Lung (tissue), 11 donors: ENCODE measurements at regions not wholly inside any gene's neighbourhood (a gene's known extent, or its start where the extent isn't known, plus 50 kb on each side); places are given as distances from the start of the nearest gene placed in this dataset.

Source experiments
- ATAC-seq: fragments of 200-7000 bp; cut with Tn5 transposase; one replicate; pipeline ENCODE4 v1.9.1; 2020; ENCODE audit warnings: moderate number of reproducible peaks; ENCODE audit not compliant: insufficient read depth, low FRiP score
- DNase-seq, 3 donors: peaks; one replicate each; pipeline ENCODE4 v3.0.0-alpha.2; 2013 to 2017
- H3K27ac ChIP-seq, 2 donors: one replicate each; pipeline ENCODE4 v1.5.1; 2013; ENCODE audit warnings: mild to moderate bottlenecking in 2 of 2, moderate library complexity in 2 of 2, control low read depth in 1 of 2, inconsistent platforms in 1 of 2, low read depth in 1 of 2, low read length in 1 of 2
- H3K27me3 ChIP-seq, 3 donors: one replicate each; pipeline ENCODE4 v1.5.1; 2013; ENCODE audit warnings: low read length in 2 of 3; ENCODE audit not compliant: control insufficient read depth in 3 of 3, insufficient read depth in 3 of 3
- H3K36me3 ChIP-seq, 4 donors: one replicate each; pipeline ENCODE4 v1.5.1; 2013; ENCODE audit warnings: low read length in 4 of 4, mild to moderate bottlenecking in 1 of 4, moderate library complexity in 1 of 4; ENCODE audit not compliant: control insufficient read depth in 4 of 4, insufficient read depth in 4 of 4
- H3K4me1 ChIP-seq, 5 donors: one replicate each; pipeline ENCODE4 v1.5.1; 2013; ENCODE audit warnings: low read length in 5 of 5, mild to moderate bottlenecking in 2 of 5, moderate library complexity in 1 of 5; ENCODE audit not compliant: control insufficient read depth in 5 of 5, insufficient read depth in 5 of 5
- H3K4me3 ChIP-seq: one replicate; pipeline ENCODE4 v1.5.1; 2013; ENCODE audit warnings: mild to moderate bottlenecking, control low read depth, moderate library complexity
- H3K9ac ChIP-seq, 2 donors: one replicate each; pipeline ENCODE4 v1.5.1; 2013; ENCODE audit warnings: low read length in 2 of 2, control low read depth in 1 of 2; ENCODE audit not compliant: insufficient read depth in 1 of 2
- H3K9me3 ChIP-seq, 4 donors: one replicate each; pipeline ENCODE4 v1.5.1; 2013; ENCODE audit warnings: low read length in 3 of 4, mild to moderate bottlenecking in 1 of 4, moderate library complexity in 1 of 4; ENCODE audit not compliant: control insufficient read depth in 4 of 4, insufficient read depth in 3 of 4
- WGBS, 2 donors: extraction: QIAGEN DNeasy Blood & Tissue Kit; methylation state at CpG; one replicate each; pipeline ENCODE4 v1.1.7; 2013; 5-methylcytosine and 5-hydroxymethylcytosine counted together
- TF ChIP-seq, protein P1 (sequence below): IDR thresholded peaks from 2 replicates; pipeline ENCODE4 v1.5.1; 2012; ENCODE audit warnings: mild to moderate bottlenecking; ENCODE audit errors: control extremely low read depth, extremely low read depth
- donor health status: control.
- donor health status: control.
- donor health status: Bipolar disorder and iron deficiency.
- donor health status: healthy.
- donor health status: DM: yes; HTN: yes; CAD: no.

DNA sequence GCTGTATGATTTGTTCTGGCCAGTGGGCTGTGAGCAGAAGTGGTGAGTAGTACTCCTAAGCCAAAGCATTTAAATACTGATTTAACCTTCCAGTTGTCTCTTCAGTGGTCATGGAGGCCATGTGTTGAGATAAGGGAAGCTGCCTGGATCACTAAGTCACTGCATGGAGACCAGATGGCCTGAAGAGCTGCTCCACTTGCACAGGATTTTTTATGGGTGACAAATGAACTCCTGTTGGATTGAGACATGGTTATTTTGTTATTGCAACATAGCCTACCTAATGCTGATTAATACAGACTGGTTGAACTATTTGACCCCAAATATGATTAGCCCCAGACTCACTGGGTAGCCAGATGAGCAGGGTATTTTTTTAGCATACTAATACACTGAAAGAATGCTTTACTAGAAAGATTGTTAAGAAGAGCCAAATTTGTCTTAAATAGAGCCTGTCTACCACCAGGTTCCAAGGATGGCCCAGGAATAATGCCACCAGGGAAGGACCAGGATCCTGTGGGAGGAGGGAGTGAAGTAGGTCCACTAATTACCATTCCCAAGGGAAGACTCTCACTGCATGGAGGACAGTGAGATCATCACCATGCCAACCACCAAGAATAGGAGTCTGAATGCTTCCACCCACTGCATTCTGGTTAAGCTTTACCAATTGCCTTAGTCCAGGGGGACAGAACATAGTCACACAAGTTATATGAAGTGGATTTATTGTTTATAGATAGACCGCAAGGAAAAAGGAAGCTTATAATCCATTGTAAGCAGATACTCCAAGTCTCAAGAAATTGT is 187.4 kb upstream of the IRX6 start:
- Histone ChIP-seq H3K27ac (no peak overlapping the region), H3K27me3 (no peaks in the 10 kb centered on the region), H3K9me3 (peaks cover 0 to 2% (median 0%) of the 10 kb centered on the region in 4 donors), H3K9ac (no peak overlapping the region), H3K36me3 (no peaks in the 10 kb centered on the region), H3K4me1 (peaks cover 0 to 9% (median 0%) of the 10 kb centered on the region in 5 donors), H3K4me3 (no peak overlapping the region)
- TF ChIP-seq, protein P1, sequence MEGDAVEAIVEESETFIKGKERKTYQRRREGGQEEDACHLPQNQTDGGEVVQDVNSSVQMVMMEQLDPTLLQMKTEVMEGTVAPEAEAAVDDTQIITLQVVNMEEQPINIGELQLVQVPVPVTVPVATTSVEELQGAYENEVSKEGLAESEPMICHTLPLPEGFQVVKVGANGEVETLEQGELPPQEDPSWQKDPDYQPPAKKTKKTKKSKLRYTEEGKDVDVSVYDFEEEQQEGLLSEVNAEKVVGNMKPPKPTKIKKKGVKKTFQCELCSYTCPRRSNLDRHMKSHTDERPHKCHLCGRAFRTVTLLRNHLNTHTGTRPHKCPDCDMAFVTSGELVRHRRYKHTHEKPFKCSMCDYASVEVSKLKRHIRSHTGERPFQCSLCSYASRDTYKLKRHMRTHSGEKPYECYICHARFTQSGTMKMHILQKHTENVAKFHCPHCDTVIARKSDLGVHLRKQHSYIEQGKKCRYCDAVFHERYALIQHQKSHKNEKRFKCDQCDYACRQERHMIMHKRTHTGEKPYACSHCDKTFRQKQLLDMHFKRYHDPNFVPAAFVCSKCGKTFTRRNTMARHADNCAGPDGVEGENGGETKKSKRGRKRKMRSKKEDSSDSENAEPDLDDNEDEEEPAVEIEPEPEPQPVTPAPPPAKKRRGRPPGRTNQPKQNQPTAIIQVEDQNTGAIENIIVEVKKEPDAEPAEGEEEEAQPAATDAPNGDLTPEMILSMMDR: no peak
- ATAC-seq (no peak), DNase-seq (no peak)
- WGBS, 2 donors: 93 to 100% methylated on average over 1 of the region's 1 CpG

DNA sequence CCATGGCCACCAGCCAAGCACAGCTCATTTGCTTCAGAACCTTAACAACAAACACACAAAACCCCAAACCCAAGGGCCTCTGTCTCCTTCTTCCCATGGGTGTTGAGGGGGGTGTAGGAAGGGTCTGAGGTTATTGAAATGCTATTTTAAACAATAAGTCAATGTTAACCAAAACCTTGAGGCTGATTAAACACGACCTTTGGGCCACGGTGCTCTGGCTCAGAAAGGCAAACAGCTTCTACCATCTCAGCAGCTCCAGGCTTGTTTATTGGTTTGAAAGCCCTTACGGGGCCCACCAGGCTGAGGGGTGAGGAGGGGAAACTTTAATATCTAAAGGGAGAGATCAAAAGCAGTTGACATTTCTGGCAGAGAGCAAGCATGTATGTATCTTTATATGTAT is 185.7 kb upstream of the IRX6 start:
- TF ChIP-seq, protein P1: no peak
- H3K27me3 ChIP-seq: no peaks in the 10 kb centered on the region
- no peak for DNase-seq
- peaks cover 0 to 9% (median 0%) of the 10 kb centered on the region in 5 donors for H3K4me1 ChIP-seq
- H3K27ac ChIP-seq: no peak overlapping the region
- no peak overlapping the region for H3K9ac ChIP-seq
- 50 to 68% methylated on average over 3 of the region's 3 CpGs for WGBS, 2 donors
- no peak overlapping the region for H3K4me3 ChIP-seq
- H3K36me3 ChIP-seq: no peaks in the 10 kb centered on the region
- ATAC-seq: no peak
- peaks cover 0 to 2% (median 0%) of the 10 kb centered on the region in 4 donors for H3K9me3 ChIP-seq

DNA sequence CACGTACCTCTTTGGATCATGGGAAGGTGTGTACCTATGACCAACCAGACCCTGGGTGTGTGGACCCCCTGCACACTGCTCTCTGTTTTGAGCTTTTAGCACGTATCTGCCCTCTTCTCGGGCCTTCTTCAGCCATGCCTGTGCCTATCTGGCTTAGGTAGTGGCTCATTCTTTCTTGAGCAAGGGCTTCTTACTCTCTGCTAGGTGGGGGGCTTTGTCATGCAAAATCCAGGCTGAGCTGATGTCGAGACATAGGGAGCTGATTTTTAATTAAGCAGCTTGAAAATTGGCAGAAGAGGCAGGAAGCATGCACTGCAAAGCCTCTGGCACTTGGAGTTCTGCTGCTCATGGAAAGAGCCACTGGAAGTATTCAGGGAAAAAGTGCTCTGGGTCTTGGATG is 181.6 kb upstream of the IRX6 start:
- DNase-seq (no peak), ATAC-seq (no peak)
- TF ChIP-seq, protein P1: no peak

More for the DNA sequence above, 181.6 kb upstream of the IRX6 start:
- 67 to 78% methylated on average over 4 of the region's 4 CpGs for WGBS, 2 donors
- no peak overlapping the region for H3K27ac ChIP-seq
- no peaks in the 10 kb centered on the region for H3K36me3 ChIP-seq
- no peaks in the 10 kb centered on the region for H3K27me3 ChIP-seq
- H3K4me1 ChIP-seq: peaks cover 0 to 9% (median 0%) of the 10 kb centered on the region in 5 donors
- no peak overlapping the region for H3K4me3 ChIP-seq
- H3K9me3 ChIP-seq: no peaks in the 10 kb centered on the region
- no peak overlapping the region for H3K9ac ChIP-seq
